ENCODE measurements at regions not wholly inside any gene's neighbourhood (a gene's known extent, or its start where the extent isn't known, plus 50 kb on each side); places are given as distances from the start of the nearest gene placed in this dataset.

- TF ChIP-seq POLR2A (IDR thresholded peaks at IDR 0.05) = no peak
- TF ChIP-seq CTCF (IDR thresholded peaks at IDR 0.05) = no peak
Observed at GRCh38 chr2:16043627-16044026, 103.3 kb downstream of the MYCN start.
